Keratinocyte (primary cell): ENCODE measurements at regions not wholly inside any gene's neighbourhood (a gene's known extent, or its start where the extent isn't known, plus 50 kb on each side); places are given as distances from the start of the nearest gene placed in this dataset.

Source experiments
- DNase-seq: peaks from one replicate; pipeline ENCODE4 v3.0.0-alpha.2; 2011; ENCODE audit warnings: low read depth, missing footprints, low spot score
- FAIRE-seq: peaks from 2 replicates; lab custom pipeline; 2011; peaks lifted over from hg19 to GRCh38; lab: Jason Lieb, UNC
- H2AFZ ChIP-seq: 2 replicates; pipeline ENCODE4 v1.6.0; 2012; ENCODE audit warnings: low read length, control low read depth, inconsistent platforms; ENCODE audit not compliant: control insufficient read depth
- H3K27ac ChIP-seq: 2 replicates; pipeline ENCODE4 v1.5.1; 2011; ENCODE audit warnings: low read length; ENCODE audit not compliant: control insufficient read depth, insufficient read depth
- H3K27me3 ChIP-seq: 3 replicates; pipeline ENCODE4 v1.6.0; 2011; ENCODE audit warnings: low read length; ENCODE audit not compliant: control insufficient read depth, insufficient read depth; ENCODE audit errors: extremely low read depth
- H3K36me3 ChIP-seq, 2 experiments: 2 replicates in 1 of 2; 3 replicates in 1 of 2; pipeline ENCODE4 v1.5.1; 2011; ENCODE audit warnings: low read length in 2 of 2, mild to moderate bottlenecking in 1 of 2; ENCODE audit not compliant: control insufficient read depth in 2 of 2, insufficient read depth in 2 of 2; ENCODE audit errors: extremely low read depth in 1 of 2
- H3K4me1 ChIP-seq: 3 replicates; pipeline ENCODE4 v1.5.1; 2011; ENCODE audit warnings: low read length; ENCODE audit not compliant: control insufficient read depth, insufficient read depth; ENCODE audit errors: extremely low read depth
- H3K4me2 ChIP-seq: 3 replicates; pipeline ENCODE4 v1.6.0; 2011; ENCODE audit warnings: low read depth, low read length; ENCODE audit not compliant: control insufficient read depth, insufficient read depth; ENCODE audit errors: extremely low read depth
- H3K4me3 ChIP-seq, 3 experiments: fragments of 200-600 bp in 1 of 3; sonication (generic) in 1 of 3; 2 replicates in 2 of 3; 3 replicates in 1 of 3; pipeline ENCODE4 v1.5.1; 2011 to 2016; ENCODE audit warnings: low read length in 3 of 3, mild to moderate bottlenecking in 3 of 3, control low read depth in 2 of 3, inconsistent platforms in 1 of 3, low read depth in 1 of 3, mixed read lengths in 1 of 3, mixed run types in 1 of 3, moderate library complexity in 1 of 3; ENCODE audit not compliant: control insufficient read depth in 2 of 3, insufficient read depth in 2 of 3; ENCODE audit errors: extremely low read depth in 1 of 3
- H3K79me2 ChIP-seq: 2 replicates; pipeline ENCODE4 v1.6.0; 2012; ENCODE audit warnings: low read length; ENCODE audit not compliant: control insufficient read depth, insufficient read depth
- H3K9ac ChIP-seq: 3 replicates; pipeline ENCODE4 v1.6.0; 2011; ENCODE audit warnings: low read length; ENCODE audit not compliant: control insufficient read depth, insufficient read depth; ENCODE audit errors: extremely low read depth
- H3K9me1 ChIP-seq: 3 replicates; pipeline ENCODE4 v1.6.0; 2011; ENCODE audit warnings: low read length; ENCODE audit not compliant: control insufficient read depth, insufficient read depth; ENCODE audit errors: extremely low read depth
- H3K9me3 ChIP-seq: 2 replicates; pipeline ENCODE4 v1.5.1; 2012; ENCODE audit warnings: low read depth, low read length; ENCODE audit not compliant: control insufficient read depth
- H4K20me1 ChIP-seq: 3 replicates; pipeline ENCODE4 v1.6.0; 2011; ENCODE audit warnings: low read length; ENCODE audit not compliant: control insufficient read depth, insufficient read depth; ENCODE audit errors: extremely low read depth
- CTCF ChIP-seq, 3 experiments: IDR thresholded peaks in 1 of 3; conservative IDR thresholded peaks in 1 of 3; optimal IDR thresholded peaks in 1 of 3; 2 replicates in 2 of 3; 3 replicates in 1 of 3; pipeline versions ENCODE3 to v1.5.1; 2011; ENCODE audit warnings: low read length in 3 of 3, mild to moderate bottlenecking in 3 of 3, moderate library complexity in 2 of 3, control low read depth in 1 of 3, inconsistent platforms in 1 of 3; ENCODE audit not compliant: insufficient read depth in 2 of 3; ENCODE audit errors: extremely low read depth in 1 of 3
- EZH2 ChIP-seq: IDR thresholded peaks from one replicate; pipeline ENCODE4 v1.6.1; 2012; ENCODE audit warnings: inconsistent platforms, mild to moderate bottlenecking, low read length, moderate library complexity
- dilution Hi-C: fragments of 300-500 bp; cut with MboI; formaldehyde crosslinking; loops from one replicate; pipeline ENCODE4 v1.7.0; 2020; ENCODE audit warnings: low sequenced_read_pairs; ENCODE audit not compliant: extremely low pct_ligation_motif_present

GRCh38 chr18:51398104-51398503 is 200.6 kb upstream of the MEX3C start:
- Histone ChIP-seq H3K4me2 (no peak overlapping the region), H3K9me3 (no peaks in the 10 kb centered on the region), H3K79me2 (no peaks in the 10 kb centered on the region), H3K9me1 (no peaks in the 10 kb centered on the region), H4K20me1 (no peaks in the 10 kb centered on the region), H2AFZ (no peak overlapping the region), H3K9ac (no peak overlapping the region), H3K36me3 (no peaks in the 10 kb centered on the region), H3K27me3 (no peaks in the 10 kb centered on the region), H3K27ac (no peak overlapping the region), H3K4me1 (no peaks in the 10 kb centered on the region), H3K4me3 (no peak overlapping the region)
- dilution Hi-C loops: no loop called here
- DNase-seq (no peak), FAIRE-seq (no peak)
- TF ChIP-seq CTCF (optimal IDR thresholded peaks at IDR 0.05 in 1 of 3, IDR thresholded peaks at IDR 0.05 in 1 of 3, conservative IDR thresholded peaks at IDR 0.05 in 1 of 3; ENCODE audit: extremely low read depth in 1 of 3, insufficient read depth in 2 of 3, low read length in 3 of 3): no peak
- TF ChIP-seq EZH2: no peak

- Histone ChIP-seq H3K9me3 (no peaks in the 10 kb centered on the region), H3K9ac (no peak overlapping the region), H3K4me3 (no peak overlapping the region), H2AFZ (no peak overlapping the region), H3K79me2 (no peaks in the 10 kb centered on the region), H3K27ac (no peak overlapping the region), H3K4me1 (no peaks in the 10 kb centered on the region), H3K9me1 (no peaks in the 10 kb centered on the region), H3K36me3 (no peaks in the 10 kb centered on the region), H3K4me2 (no peak overlapping the region), H3K27me3 (no peaks in the 10 kb centered on the region), H4K20me1 (no peaks in the 10 kb centered on the region)
- TF ChIP-seq CTCF (optimal IDR thresholded peaks at IDR 0.05 in 1 of 3, IDR thresholded peaks at IDR 0.05 in 1 of 3, conservative IDR thresholded peaks at IDR 0.05 in 1 of 3; ENCODE audit: extremely low read depth in 1 of 3, insufficient read depth in 2 of 3, low read length in 3 of 3): no peak
- TF ChIP-seq EZH2: no peak
- FAIRE-seq (peak; percentile 60), DNase-seq (no peak)
- dilution Hi-C loops: no loop called here
These were observed 202.1 kb upstream of the MEX3C start for GRCh38 chr18:51399491-51400122.
